Cardiac fibroblast (primary cell): ENCODE measurements at regions not wholly inside any gene's neighbourhood (a gene's known extent, or its start where the extent isn't known, plus 50 kb on each side); places are given as distances from the start of the nearest gene placed in this dataset.
"Not testable (repeated sequence)": the region's sequence is repeated elsewhere in the genome, so short reads cannot be mapped to it uniquely, and the experiment has no call there.

Source experiments
- DNase-seq, 2 donors: peaks; one replicate each; pipeline versions ENCODE4 v3.0.0 to v3.0.0-alpha.2; 2010; ENCODE audit warnings: low read depth in 2 of 2
- H3K4me3 ChIP-seq, 2 donors: replicated peaks in 1 of 2; 1 replicate in 1 of 2; 2 replicates in 1 of 2; pipeline ENCODE4 v1.5.1; 2011; ENCODE audit warnings: low read depth in 2 of 2, low read length in 2 of 2, mild to moderate bottlenecking in 2 of 2, moderate library complexity in 1 of 2
- TF ChIP-seq, protein P1 (sequence below): IDR thresholded peaks from one replicate; pipeline ENCODE4 v1.5.1; 2011; ENCODE audit warnings: low read depth, mild to moderate bottlenecking, low read length, inconsistent platforms

DNA sequence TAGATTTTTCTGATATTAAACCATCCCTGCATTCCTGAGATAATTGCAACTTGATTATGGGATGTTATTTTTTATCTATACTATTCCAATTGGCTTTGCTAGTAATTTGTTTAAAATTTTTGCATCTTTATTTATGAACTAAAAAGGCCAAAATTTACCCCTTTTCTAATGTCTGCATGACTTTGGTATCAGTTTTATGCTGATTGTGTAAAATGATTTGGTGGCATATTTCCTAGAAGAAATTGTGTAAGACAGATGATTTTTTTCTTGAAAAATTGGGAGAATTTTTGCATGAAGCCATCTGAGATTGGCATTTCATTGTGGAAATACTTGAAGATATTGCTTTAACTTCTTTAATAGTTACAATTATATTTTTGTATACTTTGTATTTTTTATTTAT, 183.8 kb upstream of the TBL1XR1 start:
- TF ChIP-seq, protein P1, sequence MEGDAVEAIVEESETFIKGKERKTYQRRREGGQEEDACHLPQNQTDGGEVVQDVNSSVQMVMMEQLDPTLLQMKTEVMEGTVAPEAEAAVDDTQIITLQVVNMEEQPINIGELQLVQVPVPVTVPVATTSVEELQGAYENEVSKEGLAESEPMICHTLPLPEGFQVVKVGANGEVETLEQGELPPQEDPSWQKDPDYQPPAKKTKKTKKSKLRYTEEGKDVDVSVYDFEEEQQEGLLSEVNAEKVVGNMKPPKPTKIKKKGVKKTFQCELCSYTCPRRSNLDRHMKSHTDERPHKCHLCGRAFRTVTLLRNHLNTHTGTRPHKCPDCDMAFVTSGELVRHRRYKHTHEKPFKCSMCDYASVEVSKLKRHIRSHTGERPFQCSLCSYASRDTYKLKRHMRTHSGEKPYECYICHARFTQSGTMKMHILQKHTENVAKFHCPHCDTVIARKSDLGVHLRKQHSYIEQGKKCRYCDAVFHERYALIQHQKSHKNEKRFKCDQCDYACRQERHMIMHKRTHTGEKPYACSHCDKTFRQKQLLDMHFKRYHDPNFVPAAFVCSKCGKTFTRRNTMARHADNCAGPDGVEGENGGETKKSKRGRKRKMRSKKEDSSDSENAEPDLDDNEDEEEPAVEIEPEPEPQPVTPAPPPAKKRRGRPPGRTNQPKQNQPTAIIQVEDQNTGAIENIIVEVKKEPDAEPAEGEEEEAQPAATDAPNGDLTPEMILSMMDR = no peak
- DNase-seq = no peak
- H3K4me3 ChIP-seq = no peak overlapping the region

DNA sequence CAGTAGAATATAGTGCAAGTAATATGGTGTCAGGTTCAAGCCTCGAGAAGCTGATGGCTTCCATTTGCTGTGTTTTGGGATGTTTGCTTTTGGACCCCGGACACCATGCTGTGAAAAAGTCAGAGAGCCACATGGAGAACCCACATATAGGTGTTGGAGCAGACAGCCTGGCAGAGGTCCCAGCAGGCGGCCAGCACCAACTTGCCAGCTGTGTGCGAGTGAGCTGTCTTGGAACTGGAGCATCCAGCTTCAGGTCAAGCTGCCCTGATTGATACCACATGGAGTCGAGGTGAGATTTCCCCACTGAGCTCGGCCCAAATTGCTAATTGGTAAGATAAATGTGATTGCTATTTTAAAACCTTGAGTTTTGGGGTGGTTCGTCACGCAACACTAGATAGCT, 185.7 kb upstream of the TBL1XR1 start:
- H3K4me3 ChIP-seq = no peak overlapping the region
- TF ChIP-seq, protein P1 = no peak
- DNase-seq = no peak

DNA sequence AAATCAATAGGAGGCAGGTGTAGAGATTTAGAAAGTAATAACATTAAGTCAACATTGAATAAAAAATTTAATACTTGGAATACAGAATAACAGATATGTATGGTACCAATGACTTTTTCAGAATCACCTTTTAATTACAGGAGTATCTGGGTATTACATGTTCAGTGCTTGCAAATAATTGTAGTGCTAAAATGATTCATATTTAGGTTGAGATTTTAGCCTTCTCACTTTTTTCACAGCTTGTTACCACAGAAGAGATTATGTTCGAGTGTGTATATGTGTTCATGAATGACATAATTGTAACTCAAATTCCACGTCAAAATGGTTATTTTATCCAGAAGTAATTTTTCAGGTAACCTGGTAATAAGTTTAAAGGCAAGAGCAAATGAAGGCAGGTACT, 187.9 kb upstream of the TBL1XR1 start:
- no peak for DNase-seq
- H3K4me3 ChIP-seq = no peak overlapping the region
- TF ChIP-seq, protein P1 = no peak

DNA sequence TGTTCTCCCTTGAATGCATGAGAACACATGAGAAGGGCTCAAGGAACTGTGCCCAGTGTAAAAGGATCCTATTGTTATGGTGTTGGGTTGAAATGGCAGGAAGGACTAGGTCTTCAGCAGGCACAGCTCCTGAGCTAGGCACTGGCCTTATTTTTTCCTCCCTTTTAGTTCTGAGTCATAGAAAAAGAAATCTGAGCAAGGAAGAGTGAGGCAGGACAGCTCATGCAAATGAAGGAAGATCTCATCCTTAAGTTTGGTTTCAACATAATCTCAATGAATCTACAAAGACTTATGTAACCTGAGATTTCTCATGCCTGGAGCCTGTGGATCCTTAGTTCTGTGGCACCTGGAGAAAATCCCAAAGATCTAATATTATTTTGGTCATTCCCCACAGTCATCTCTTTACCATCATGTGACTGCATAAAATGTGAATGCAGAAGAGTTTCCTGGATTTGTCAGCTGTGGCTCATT, 188.6 kb upstream of the TBL1XR1 start:
- TF ChIP-seq, protein P1 = no peak
- no peak overlapping the region for H3K4me3 ChIP-seq
- DNase-seq = peak; percentile 19 to 71

DNA sequence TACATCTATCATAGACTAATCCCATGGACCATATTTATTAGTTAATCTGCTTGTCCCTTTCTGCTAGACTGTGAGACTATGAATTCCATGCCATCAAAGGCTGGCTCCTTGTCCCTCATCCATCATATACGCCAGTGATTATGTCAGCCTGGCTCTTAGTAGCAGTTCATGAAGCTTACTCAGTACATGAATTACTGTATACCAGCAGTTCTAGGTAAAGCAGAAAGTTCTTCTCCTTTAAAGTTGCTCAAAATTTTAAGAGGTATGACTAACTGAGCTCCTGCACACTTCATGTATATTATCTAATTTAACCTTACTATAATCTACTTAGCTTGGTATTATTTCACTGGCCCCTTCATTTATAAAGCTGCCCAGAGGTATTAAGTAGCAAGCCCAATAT, 190.9 kb upstream of the TBL1XR1 start:
- no peak for DNase-seq
- TF ChIP-seq, protein P1 = no peak
- no peak overlapping the region for H3K4me3 ChIP-seq

DNA sequence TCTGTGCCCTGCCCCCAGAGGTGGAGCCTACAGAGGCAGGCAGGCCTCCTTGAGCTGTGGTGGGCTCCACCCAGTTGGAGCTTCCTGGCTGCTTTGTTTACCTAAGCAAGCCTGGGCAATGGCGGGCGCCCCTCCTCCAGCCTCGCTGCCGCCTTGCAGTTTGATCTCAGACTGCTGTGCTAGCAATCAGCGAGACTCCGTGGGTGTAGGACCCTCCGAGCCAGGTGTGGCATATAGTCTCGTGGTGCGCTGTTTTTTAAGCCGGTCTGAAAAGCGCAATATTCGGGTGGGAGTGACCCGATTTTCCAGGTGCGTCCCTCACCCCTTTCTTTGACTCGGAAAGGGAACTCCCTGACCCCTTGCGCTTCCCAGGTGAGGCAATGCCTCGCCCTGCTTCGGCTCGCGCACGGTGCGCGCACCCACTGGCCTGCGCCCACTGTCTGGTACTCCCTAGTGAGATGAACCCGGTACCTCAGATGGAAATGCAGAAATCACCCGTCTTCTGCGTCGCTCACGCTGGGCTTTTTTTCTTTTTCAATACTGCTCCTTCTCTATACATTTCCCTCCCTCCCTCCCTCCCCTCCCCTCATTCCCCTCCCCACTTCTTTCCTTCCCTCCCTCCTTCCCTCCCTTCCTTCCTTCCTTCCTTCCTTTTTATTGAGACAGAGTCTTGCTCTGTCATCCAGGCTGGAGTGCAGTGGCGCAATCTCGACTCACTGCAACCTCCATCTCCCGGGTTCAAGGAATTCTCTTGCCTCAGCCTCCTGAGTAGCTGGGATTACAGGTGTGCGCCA, 197.1 kb upstream of the TBL1XR1 start:
- DNase-seq, H3K4me3 ChIP-seq: not testable (repeated sequence)

DNA sequence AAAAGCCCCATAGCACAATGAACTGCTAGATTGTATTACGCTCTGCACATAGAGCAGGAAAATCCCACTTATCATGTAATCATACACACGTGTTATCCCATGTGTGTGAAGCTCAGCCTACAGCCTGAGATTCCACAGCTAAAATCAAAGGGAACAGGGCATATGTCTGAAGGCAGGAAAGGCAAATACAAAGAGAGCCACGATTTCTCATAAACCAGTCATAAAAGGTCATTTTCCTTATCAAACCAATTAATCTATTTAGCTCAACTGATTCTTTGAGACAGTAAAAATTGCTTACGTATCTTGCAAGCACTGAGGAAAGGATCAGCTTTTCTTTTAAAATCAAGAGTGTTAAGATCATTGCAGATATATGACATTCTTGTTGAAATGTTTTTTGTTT, 199.5 kb upstream of the TBL1XR1 start:
- TF ChIP-seq, protein P1 = no peak
- H3K4me3 ChIP-seq = no peak overlapping the region
- DNase-seq = no peak
